ENCODE measurements at regions not wholly inside any gene's neighbourhood (a gene's known extent, or its start where the extent isn't known, plus 50 kb on each side); places are given as distances from the start of the nearest gene placed in this dataset.

DNA sequence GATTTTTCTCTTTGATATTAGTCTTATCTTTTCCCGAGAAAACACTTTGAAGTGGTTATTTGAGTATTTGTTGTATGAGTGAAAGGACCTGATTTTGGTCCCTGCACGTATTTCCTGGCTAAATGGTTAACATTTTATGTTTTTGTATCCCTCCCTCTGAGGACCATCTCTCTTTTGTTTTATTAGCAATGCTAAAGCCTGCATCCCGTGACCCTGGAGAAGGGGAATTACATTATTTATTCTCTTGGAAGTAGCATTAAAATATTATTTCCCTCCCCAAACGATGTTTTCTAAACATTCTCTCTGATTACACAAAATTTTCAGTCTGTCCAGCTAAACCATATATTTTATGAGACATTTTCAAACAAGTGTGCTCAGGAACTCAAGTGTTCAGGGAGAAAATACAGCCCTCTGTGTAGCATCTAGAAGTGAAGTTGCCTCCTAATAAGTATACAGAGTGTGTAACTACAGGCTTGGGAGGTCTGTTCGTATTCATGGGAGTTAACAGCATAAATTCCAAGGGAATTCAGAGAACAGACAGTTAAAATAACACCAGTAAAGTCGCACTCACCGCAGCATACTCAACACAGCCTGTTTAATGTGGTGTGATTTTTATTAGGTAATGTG is 163.8 kb upstream of the NPVF start:
- no peak overlapping the region for H3K4me3 ChIP-seq (ENCODE audit: low read length)
- TF ChIP-seq, protein P1, sequence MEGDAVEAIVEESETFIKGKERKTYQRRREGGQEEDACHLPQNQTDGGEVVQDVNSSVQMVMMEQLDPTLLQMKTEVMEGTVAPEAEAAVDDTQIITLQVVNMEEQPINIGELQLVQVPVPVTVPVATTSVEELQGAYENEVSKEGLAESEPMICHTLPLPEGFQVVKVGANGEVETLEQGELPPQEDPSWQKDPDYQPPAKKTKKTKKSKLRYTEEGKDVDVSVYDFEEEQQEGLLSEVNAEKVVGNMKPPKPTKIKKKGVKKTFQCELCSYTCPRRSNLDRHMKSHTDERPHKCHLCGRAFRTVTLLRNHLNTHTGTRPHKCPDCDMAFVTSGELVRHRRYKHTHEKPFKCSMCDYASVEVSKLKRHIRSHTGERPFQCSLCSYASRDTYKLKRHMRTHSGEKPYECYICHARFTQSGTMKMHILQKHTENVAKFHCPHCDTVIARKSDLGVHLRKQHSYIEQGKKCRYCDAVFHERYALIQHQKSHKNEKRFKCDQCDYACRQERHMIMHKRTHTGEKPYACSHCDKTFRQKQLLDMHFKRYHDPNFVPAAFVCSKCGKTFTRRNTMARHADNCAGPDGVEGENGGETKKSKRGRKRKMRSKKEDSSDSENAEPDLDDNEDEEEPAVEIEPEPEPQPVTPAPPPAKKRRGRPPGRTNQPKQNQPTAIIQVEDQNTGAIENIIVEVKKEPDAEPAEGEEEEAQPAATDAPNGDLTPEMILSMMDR (conservative IDR thresholded peaks at IDR 0.05; ENCODE audit: low read length): no peak
- DNase-seq (ENCODE audit: low read depth): no peak

DNA sequence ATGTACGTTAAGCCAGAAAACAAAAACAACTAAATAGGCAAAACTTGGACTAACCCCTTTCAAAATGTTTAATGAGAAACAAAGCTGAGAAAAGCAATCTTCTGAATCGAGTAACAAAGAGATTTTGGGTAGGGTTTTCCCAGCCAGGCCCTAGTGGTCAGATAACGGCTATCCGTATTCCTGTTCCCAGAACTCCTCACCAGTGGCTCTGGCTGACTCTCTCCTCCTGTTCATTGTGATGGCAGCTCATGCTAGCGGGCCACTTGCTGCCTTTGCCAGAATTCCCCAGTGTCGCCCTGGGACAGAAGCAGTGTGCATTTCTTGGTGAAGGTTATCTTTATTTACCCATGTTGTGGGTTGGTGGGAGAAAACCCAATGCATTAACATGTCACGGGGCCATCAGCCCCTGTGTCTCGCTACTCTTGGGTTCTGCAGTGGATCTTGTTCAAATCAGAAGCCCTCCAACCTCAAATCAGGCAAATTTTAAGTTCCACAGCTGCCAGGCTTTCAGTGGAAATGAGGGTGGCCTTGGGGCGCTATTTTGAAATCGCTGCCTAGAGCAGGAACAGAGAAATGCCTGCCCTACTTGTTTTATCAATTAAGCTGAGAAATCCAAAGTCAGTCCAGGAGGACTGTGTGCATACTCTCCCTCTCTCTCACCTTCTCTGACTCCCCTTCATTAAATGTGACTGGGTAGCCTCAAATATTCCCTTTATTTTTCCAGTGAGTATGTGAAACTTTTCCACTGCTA is 164.5 kb upstream of the NPVF start:
- TF ChIP-seq, protein P1 (conservative IDR thresholded peaks at IDR 0.05; ENCODE audit: low read length): no peak
- H3K4me3 ChIP-seq (ENCODE audit: low read length): no peak overlapping the region
- DNase-seq (ENCODE audit: low read depth): no peak

DNA sequence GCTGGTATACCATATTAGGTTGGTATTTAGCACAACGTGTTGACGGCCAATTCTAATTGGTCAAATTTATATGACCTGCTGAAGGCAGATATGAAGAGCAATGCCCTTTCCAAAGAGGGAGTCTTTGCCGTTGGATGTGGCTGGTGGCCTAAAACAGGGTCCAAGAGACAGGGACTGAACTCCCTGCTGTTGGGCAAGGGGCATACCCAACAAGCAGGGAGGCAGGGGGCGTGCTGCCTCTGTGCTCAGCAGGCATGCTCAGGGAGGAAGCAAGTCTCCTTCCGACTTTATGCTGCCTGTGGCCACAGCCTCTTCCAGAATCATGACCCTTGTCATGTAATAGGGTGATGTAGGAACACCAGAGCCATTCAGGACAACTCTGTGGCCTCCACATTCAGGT is 167.7 kb upstream of the NPVF start:
- no peak for DNase-seq (ENCODE audit: low read depth)
- TF ChIP-seq, protein P1 (conservative IDR thresholded peaks at IDR 0.05; ENCODE audit: low read length): no peak

DNA sequence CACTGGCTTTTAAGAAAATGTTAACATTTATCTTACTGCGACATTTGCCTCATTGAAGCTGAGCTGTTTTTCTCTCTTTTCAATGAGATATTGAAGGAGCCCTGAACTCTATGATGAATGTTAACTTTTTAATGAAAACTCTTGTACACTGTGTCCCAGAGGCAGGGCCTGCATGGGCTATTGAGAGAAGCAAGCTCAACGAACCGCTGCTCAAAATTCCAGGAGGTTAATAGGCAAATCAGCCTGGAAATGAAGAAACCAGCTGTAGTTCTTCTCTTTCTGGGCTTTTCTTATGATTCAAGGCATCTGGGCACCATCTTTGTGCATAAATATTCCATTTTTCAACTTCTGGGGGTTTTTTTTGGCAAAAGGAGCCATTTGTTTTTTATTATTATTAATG is 168.4 kb upstream of the NPVF start:
- DNase-seq (ENCODE audit: low read depth): no peak
- TF ChIP-seq, protein P1 (conservative IDR thresholded peaks at IDR 0.05; ENCODE audit: low read length): no peak
- no peak overlapping the region for H3K4me3 ChIP-seq (ENCODE audit: low read length)

More for the DNA sequence above, 167.7 kb upstream of the NPVF start:
- no peak overlapping the region for H3K4me3 ChIP-seq (ENCODE audit: low read length)

DNA sequence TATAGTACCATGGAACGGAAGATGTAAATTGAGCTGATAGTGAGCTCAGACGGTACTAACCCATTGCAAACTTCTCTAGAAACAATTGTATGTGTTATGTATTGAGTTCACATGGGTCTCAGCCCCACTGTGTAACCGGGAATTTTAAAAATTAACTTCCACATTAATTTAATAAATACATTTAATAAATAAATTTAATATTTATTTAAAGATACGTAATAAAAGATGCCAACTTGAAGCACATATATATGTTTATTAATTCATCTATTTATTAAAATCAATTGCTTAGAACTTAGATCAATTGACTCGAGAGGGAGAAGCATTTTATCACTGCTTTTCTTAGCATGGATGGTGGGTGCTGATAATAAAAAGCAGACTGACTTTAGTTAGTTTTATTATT is 170.1 kb upstream of the NPVF start:
- TF ChIP-seq, protein P1 (conservative IDR thresholded peaks at IDR 0.05; ENCODE audit: low read length): no peak
- no peak for DNase-seq (ENCODE audit: low read depth)
- no peak overlapping the region for H3K4me3 ChIP-seq (ENCODE audit: low read length)

DNA sequence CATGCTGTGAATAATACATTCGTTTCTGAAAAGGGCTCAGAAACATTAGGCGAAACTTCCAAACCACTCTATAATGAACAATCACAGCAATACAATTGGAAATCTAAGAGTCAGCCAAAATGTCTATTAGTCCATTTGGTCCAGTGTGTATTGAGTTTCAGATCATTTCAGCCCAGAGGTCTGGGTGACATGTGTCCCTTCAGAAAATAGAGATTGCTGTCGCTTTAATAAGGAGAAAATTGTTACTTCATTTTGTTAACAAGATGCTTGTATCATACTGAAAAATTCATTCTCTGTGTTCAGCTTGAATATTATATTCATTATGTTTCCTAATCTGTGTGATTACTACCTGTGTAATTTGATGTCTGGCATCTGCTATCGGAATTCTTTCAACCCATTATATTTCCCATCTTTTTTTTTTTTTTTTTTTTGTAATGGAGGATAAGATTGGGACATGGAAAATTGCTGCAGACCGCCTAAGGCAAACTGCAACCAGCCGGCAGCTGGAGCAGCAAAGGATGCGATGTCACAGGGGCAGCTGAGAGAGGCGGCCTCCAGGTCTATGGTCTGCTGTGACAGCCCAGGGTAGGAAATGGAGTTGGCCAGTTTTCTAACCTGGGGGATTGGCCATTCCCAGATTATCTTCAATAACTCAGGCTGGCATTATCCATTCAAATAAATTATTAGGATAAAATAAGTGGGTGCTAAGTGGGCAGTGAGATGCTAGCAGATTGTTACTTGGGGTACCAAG is 170.9 kb upstream of the NPVF start:
- H3K4me3 ChIP-seq (ENCODE audit: low read length): no peak overlapping the region
- TF ChIP-seq, protein P1 (conservative IDR thresholded peaks at IDR 0.05; ENCODE audit: low read length): no peak
- no peak for DNase-seq (ENCODE audit: low read depth)
